OCI-LY7 (cell line): ENCODE measurements at regions not wholly inside any gene's neighbourhood (a gene's known extent, or its start where the extent isn't known, plus 50 kb on each side); places are given as distances from the start of the nearest gene placed in this dataset.

Source experiments
- CTCF ChIP-seq: fragments of 200-600 bp; sonication (generic); conservative IDR thresholded peaks from 2 replicates; pipeline ENCODE4 v1.5.1; 2014; ENCODE audit warnings: mild to moderate bottlenecking, antibody characterized with exemption, low read length, moderate library complexity, mixed read lengths
- EZH2phosphoT487 ChIP-seq: fragments of 200-600 bp; sonication (generic); IDR thresholded peaks from 2 replicates; pipeline ENCODE4 v1.6.1; 2018; ENCODE audit warnings: low read depth, borderline replicate concordance, mild to moderate bottlenecking, mixed run types, antibody characterized with exemption, low read length, moderate library complexity, mixed read lengths

- TF ChIP-seq EZH2phosphoT487 (no peak), CTCF (no peak)
Measured at GRCh38 chr7:81618396-81619014, 151.3 kb downstream of the HGF start.
